WTC11 (cell line): ENCODE measurements at regions not wholly inside any gene's neighbourhood (a gene's known extent, or its start where the extent isn't known, plus 50 kb on each side); places are given as distances from the start of the nearest gene placed in this dataset.

ENCODE experiments used
- ATAC-seq: fragments of 200-7000 bp; cut with Tn5 transposase; 2 replicates; pipeline ENCODE4 v1.10.0; 2021; ENCODE audit warnings: mild to moderate bottlenecking, moderate library complexity
- CTCF ChIA-PET: fragments of 300-600 bp; sonication (Branson Sonifier 250); formaldehyde crosslinking; loops from one replicate; lab custom pipeline; 2021; ENCODE audit warnings: antibody characterized with exemption; lab: Charles Lee
- POLR2A ChIA-PET: fragments of 350-600 bp; sonication (Branson Sonifier 250); formaldehyde crosslinking; loops from one replicate; lab custom pipeline; 2021; ENCODE audit warnings: antibody characterized with exemption; lab: Charles Lee
- DNase-seq: peaks from one replicate; pipeline ENCODE4 v3.0.0; 2021; ENCODE audit warnings: low spot score
- H3K27ac Mint-ChIP-seq: 2 replicates; pipeline ENCODE4 v1.8.0; 2021; ENCODE audit warnings: mixed read lengths
- H3K27me3 Mint-ChIP-seq: 2 replicates; pipeline ENCODE4 v1.8.0; 2021; ENCODE audit warnings: low read depth, mild to moderate bottlenecking, moderate library complexity, mixed read lengths
- H3K36me3 Mint-ChIP-seq: 2 replicates; pipeline ENCODE4 v1.8.0; 2021; ENCODE audit warnings: mixed read lengths
- H3K4me1 Mint-ChIP-seq: 2 replicates; pipeline ENCODE4 v1.8.0; 2022; ENCODE audit warnings: mixed read lengths
- H3K4me3 Mint-ChIP-seq: 2 replicates; pipeline ENCODE4 v1.8.0; 2021; ENCODE audit warnings: mild to moderate bottlenecking, moderate library complexity, mixed read lengths
- H3K9me3 Mint-ChIP-seq: 2 replicates; pipeline ENCODE4 v1.8.0; 2021; ENCODE audit warnings: mixed read lengths
- ARID4B ChIP-seq: sonication (generic); formaldehyde crosslinking; IDR thresholded peaks from 2 replicates; pipeline ENCODE4 v1.8.0; 2023; ENCODE audit warnings: missing genetic modification reagents, mild to moderate bottlenecking, borderline replicate concordance
- ATF2 ChIP-seq: sonication (generic); formaldehyde crosslinking; IDR thresholded peaks from 2 replicates; pipeline ENCODE4 v1.8.1; 2022; ENCODE audit warnings: low read depth, missing genetic modification reagents, borderline replicate concordance
- ATF3 ChIP-seq: sonication (generic); formaldehyde crosslinking; conservative IDR thresholded peaks from 2 replicates; pipeline ENCODE4 v1.8.1; 2022; ENCODE audit warnings: mild to moderate bottlenecking, missing genetic modification reagents
- FOXP4 ChIP-seq: sonication (generic); formaldehyde crosslinking; IDR thresholded peaks from 2 replicates; pipeline ENCODE4 v1.8.0; 2022; ENCODE audit warnings: mild to moderate bottlenecking, missing genetic modification reagents
- MXD4 ChIP-seq: fragments of 250-450 bp; sonication (Bioruptor Pico); IDR thresholded peaks from 2 replicates; pipeline ENCODE4 v1.8.0; 2021; ENCODE audit warnings: mild to moderate bottlenecking, moderate library complexity, borderline replicate concordance
- NFATC4 ChIP-seq: fragments of 250-450 bp; sonication (Bioruptor Pico); IDR thresholded peaks from 2 replicates; pipeline ENCODE4 v1.9.0; 2021; ENCODE audit warnings: mild to moderate bottlenecking
- PRRX2 ChIP-seq: fragments of 250-450 bp; sonication (Bioruptor Pico); IDR thresholded peaks from 2 replicates; pipeline ENCODE4 v1.8.0; 2021; ENCODE audit warnings: mild to moderate bottlenecking
- SMAD3 ChIP-seq: sonication (generic); formaldehyde crosslinking; IDR thresholded peaks from 2 replicates; pipeline ENCODE4 v1.8.0; 2022; ENCODE audit warnings: missing genetic modification reagents, mild to moderate bottlenecking, borderline replicate concordance
- SOX15 ChIP-seq: fragments of 250-450 bp; sonication (Bioruptor Pico); IDR thresholded peaks from 2 replicates; pipeline ENCODE4 v1.9.0; 2021; ENCODE audit warnings: mild to moderate bottlenecking
- TCF7 ChIP-seq: sonication (generic); formaldehyde crosslinking; IDR thresholded peaks from 2 replicates; pipeline ENCODE4 v1.8.0; 2022; ENCODE audit warnings: mild to moderate bottlenecking, low read depth, missing genetic modification reagents, moderate library complexity
- TEAD4 ChIP-seq: sonication (generic); formaldehyde crosslinking; IDR thresholded peaks from 2 replicates; pipeline ENCODE4 v1.8.0; 2022; ENCODE audit warnings: mild to moderate bottlenecking, missing genetic modification reagents
- ZMAT4 ChIP-seq: fragments of 250-450 bp; sonication (Bioruptor Pico); IDR thresholded peaks from 2 replicates; pipeline ENCODE4 v1.9.0; 2021; ENCODE audit warnings: mild to moderate bottlenecking
- ZNF263 ChIP-seq: sonication (generic); formaldehyde crosslinking; IDR thresholded peaks from 2 replicates; pipeline ENCODE4 v1.8.1; 2022; ENCODE audit warnings: low read depth, mild to moderate bottlenecking, moderate library complexity, missing genetic modification reagents

GRCh38 chr1:94722181-94722580 lies 98.0 kb upstream of the SLC44A3 start:
- ChIA-PET POLR2A (no interaction called here), CTCF (no interaction called here)
- no peak overlapping the region for H3K4me3 Mint-ChIP-seq
- H3K4me1 Mint-ChIP-seq: peaks cover 6% of the 10 kb centered on the region; the same call in 1 of the 2 replicates
- H3K9me3 Mint-ChIP-seq: no peaks in the 10 kb centered on the region
- ATAC-seq (no peak), DNase-seq (no peak)
- no peaks in the 10 kb centered on the region for H3K27me3 Mint-ChIP-seq
- no peaks in the 10 kb centered on the region for H3K36me3 Mint-ChIP-seq
- TF ChIP-seq TEAD4 (CRISPR knock-in tag) (no peak), ZMAT4 (no peak), TCF7 (CRISPR knock-in tag) (no peak)
- H3K27ac Mint-ChIP-seq: no peak overlapping the region

- ATAC-seq: no peak
Measured at GRCh38 chr1:94721240-94721639, 98.9 kb upstream of the SLC44A3 start.

GRCh38 chr1:94719926-94720793 lies 100.0 kb upstream of the SLC44A3 start:
- no peak for DNase-seq
- CTCF ChIA-PET: interaction anchor here (1.0 to 1.5 kb wide), 4 partner anchors 9 to 85 kb away, joined by 3 read pairs; no protein-coding TSS in a partner anchor
- POLR2A ChIA-PET: no interaction called here
- Mint-ChIP-seq H3K4me3 (no peak overlapping the region), H3K4me1 (peaks cover 4% of the 10 kb centered on the region; the same call in 1 of the 2 replicates), H3K27me3 (no peaks in the 10 kb centered on the region), H3K36me3 (no peaks in the 10 kb centered on the region), H3K27ac (no peak overlapping the region), H3K9me3 (no peaks in the 10 kb centered on the region)
- no peak for TF ChIP-seq ATF2
- no peak for TF ChIP-seq MXD4 (CRISPR knock-in tag)
- TF ChIP-seq ATF3 (CRISPR knock-in tag): no peak
- TF ChIP-seq ARID4B (CRISPR knock-in tag): no peak
- no peak for TF ChIP-seq ZNF263 (CRISPR knock-in tag)
- no peak for TF ChIP-seq NFATC4 (CRISPR knock-in tag)
- ATAC-seq: no peak

More at GRCh38 chr1:94721240-94721639, 98.9 kb upstream of the SLC44A3 start:
- ChIA-PET POLR2A (no interaction called here), CTCF (interaction anchor here (1.0 to 1.5 kb wide), 5 partner anchors 10 to 195 kb away, joined by 3 to 4 read pairs (median 3); no protein-coding TSS in a partner anchor)
- H3K4me3 Mint-ChIP-seq: no peak overlapping the region
- no peak for DNase-seq
- TF ChIP-seq SOX15 (CRISPR knock-in tag) (no peak), SMAD3 (CRISPR knock-in tag) (no peak), FOXP4 (CRISPR knock-in tag) (no peak), PRRX2 (no peak)
- H3K27ac Mint-ChIP-seq: no peak overlapping the region; the same call in 1 of the 2 replicates
- H3K9me3 Mint-ChIP-seq: no peaks in the 10 kb centered on the region
- no peaks in the 10 kb centered on the region for H3K27me3 Mint-ChIP-seq
- H3K36me3 Mint-ChIP-seq: no peaks in the 10 kb centered on the region
- peaks cover 4% of the 10 kb centered on the region; the same call in 1 of the 2 replicates for H3K4me1 Mint-ChIP-seq
